ENCODE measurements at regions not wholly inside any gene's neighbourhood (a gene's known extent, or its start where the extent isn't known, plus 50 kb on each side); places are given as distances from the start of the nearest gene placed in this dataset.

GRCh38 chr10:43865265-43866135 is 216.8 kb upstream of the ZNF32 start:
- TF ChIP-seq CTCF (IDR thresholded peaks at IDR 0.05; ENCODE audit: borderline replicate concordance, extremely low read depth, low read length, poor library complexity, severe bottlenecking) (no peak), EZH2 (IDR thresholded peaks at IDR 0.05; ENCODE audit: borderline replicate concordance, low read depth, low read length, severe bottlenecking) (no peak)
